HG03139 (cell line): ENCODE measurements at regions not wholly inside any gene's neighbourhood (a gene's known extent, or its start where the extent isn't known, plus 50 kb on each side); places are given as distances from the start of the nearest gene placed in this dataset.

Experiments used
- ATAC-seq: cut with Tn5 transposase; IDR thresholded peaks from one replicate; pipeline ENCODE4 v1.9.1; 2021; ENCODE audit not compliant: unreplicated experiment

DNA sequence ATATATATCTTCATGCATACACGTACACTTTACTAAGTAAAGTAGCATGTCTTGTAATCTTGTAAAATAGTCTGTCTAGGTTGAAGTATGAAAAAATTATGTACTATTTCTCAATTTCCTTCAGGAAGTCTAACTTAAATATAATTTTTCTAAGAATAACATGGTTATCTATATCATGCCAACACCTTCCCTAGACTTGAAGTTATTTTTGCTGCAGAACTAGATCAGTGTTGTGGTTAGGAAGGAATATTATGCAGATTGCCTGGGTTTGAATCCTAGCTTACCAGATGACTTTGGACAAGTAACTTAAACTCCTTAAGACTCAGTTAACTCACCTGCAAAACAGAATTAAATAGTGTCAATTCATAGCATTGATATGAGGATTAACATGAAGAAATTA is 142.2 kb upstream of the SEMA3A start:
- ATAC-seq: peak; percentile 26

DNA sequence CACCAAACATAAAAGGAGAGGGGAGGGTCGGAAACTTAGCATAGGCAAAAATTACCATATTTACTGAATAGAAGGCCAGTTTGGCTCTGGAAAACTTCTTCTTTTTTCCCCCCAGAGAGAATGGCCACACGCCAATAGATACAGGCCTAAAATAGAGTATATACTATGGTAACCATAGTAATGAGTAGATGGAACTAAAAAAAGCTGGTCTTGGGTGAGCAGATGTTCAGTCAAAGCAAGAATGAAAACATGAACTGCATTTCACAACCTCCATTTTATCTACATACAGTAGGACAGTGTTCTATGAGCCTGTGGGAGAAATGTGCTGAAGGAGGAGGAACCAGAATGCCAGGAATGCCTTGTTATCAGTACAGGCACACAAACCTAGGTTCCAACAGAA is 141.7 kb upstream of the SEMA3A start:
- peak; percentile 60 for ATAC-seq

DNA sequence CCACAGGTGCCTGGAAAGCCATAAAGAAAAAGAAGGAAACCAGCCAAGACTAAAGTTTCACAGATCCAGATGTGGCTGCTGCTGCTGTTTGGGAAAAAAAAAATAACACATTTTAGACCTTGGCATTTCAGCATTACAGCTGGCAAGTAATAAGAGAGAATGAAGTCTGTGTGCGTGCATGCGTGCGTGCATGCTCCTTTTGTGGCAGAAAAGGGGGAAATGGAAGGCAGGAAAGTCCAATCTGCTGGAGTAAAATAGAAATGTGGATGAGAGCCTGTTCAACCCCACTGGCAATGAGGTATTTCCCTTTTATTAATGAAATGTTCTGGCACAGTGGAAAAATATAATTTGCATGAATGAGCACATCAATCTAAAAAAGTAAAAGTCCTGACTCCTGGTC is 137.0 kb upstream of the SEMA3A start:
- ATAC-seq: no peak

DNA sequence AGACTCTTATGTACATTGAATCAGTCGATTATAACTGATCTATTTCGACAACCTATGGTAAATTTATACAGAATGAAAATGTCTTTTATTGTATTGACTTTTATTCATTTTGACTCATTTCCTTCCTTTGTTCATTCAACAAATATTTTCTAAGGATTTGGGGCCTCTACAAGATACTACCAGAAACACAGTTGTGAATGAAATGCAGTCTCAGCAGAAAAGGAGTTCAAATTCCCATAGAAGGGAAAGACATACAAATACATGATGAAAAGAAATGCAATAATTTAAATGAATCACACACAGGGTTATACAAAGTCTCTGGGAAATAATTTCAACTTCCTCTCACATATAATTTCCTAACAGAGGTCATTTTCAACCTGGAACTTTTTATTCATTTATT is 134.0 kb upstream of the SEMA3A start:
- no peak for ATAC-seq

DNA sequence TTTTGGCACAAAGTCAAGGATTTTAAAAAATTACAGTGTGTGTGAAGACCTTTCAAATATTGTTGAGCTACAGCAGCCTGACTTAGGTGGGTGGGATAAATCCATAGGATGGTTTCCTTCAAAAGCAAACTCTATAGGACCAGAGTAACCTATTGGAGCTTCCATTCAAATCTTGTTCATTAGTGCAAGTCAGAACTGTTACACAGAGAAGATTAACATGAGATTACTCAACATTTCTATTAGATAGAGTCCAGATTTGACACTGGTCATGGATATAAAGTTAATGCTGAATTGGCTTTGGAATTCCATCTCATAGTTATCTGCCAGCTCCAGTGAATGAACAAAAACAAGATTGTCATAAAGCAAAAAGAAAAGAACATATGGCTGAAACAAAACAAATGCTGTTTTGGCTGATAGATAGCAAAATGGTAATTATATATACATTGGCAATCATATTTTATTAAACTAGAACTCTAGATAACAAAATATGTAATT is 129.6 kb upstream of the SEMA3A start:
- ATAC-seq: no peak

DNA sequence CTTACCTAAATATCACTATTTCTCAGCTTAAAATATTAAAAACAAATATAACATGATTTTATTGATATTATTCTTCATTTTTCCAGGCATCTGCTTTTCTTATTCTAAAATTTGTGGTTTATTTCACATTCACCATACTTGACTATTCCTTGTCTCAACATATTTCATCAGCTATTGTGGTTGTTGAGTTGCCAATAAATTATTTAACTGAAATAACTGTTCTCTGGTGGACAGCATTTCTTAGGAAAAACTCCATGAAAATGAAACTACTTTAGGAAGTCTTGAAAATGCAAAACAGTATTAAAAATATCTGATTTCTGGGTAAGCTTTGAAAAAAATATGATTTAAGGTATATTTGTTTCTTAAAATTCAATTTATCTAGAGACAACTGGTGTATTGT is 122.9 kb upstream of the SEMA3A start:
- ATAC-seq: no peak

DNA sequence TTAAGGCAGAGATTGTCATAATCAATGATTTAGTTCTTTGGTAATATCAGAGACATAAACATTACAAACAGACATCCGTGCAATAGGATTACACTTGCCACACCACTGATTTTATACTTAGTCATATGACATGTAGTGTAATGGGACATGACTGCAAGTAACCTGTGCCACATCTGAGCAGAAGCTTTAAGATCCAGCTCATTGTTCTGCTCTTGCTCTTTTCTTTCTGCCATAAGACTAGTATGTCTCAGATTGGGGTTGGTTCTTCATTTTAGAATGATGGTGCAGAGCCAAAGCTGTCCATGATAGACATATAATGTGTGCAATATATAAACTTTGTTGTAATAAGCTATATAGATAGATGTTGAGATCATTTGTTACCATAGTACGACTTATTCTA is 119.7 kb upstream of the SEMA3A start:
- no peak for ATAC-seq

DNA sequence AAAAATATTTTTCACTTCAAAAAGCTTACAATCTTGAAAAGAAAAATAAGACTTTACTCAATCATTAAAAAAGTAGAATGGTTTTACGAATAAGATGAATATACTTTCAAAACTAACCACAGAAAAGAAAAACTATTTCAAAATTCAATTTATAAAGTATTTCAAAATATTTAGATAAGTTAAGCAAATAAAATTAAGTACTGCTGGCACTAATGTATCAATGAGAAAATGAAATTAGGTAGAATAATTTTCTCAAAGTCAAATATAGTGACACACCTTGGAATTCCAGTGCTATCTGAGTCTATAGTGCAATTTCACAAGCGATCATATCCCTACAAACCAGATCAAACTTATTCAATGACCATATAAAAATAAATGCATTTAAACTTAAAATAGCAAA is 109.8 kb upstream of the SEMA3A start:
- no peak for ATAC-seq

DNA sequence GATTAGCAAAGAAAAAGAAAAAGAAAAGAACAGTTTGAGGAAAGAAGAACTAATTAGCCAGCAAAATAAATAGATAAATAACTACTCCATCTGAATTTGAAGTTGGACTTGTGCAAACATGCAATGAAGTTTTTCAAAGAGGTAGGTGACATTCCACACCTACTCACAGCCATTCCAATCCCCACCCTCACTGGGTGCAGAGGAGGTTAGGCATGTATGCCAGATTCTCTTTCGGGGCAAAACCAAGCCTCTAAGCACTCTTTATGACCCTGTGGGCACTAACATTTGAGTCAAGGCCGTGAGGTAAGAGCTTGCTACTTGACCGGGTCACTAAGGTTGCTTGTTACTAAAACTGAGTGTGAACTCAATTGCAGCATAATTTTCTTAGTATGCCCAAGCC is 108.4 kb upstream of the SEMA3A start:
- ATAC-seq: no peak

DNA sequence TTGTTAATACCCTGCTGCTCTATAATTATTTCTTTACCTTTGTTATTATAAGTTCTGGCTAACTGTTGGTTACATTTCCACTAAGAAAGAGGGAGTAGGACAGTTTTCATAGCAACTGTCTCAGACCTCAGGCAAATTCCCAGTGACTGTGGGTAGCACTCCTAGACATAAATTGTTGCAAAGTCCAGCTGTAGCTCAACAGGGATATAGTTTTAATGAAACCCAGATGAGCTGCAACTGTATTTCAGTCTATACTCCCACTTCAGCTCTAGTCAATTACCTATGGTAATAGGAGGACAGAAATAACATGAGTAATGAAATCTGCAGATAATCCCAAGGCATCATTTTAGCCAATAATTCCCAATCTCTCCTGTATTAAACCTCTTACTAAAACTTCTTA is 103.0 kb upstream of the SEMA3A start:
- no peak for ATAC-seq

DNA sequence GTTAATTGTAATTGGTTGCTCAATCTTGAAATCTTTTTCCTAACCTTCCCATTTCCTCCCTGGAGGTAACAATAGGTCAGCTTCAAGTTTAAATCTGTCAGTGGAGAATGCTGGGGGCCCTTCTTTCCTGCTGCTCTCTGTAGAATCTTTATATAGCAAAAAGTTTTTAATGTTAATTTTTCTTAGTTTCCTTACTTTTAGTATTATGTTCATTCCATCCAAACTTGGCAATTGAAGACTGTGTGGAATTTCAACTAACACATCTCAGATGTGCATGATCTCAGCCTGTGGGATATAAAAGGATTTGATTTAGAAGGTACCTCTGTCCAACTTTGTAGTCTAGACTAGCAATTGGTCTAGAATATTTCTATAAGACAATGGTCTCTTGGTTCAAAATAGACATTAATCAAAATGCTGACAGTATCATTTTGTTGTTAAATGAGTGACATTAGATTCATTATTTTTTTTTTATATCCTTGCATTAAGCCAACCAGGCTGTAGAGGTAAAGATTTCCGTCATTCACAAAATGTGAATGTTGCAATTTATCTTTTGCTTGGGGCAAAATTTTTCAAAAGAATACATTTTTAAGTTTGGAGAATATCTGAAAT is 100.4 kb upstream of the SEMA3A start:
- ATAC-seq: no peak

DNA sequence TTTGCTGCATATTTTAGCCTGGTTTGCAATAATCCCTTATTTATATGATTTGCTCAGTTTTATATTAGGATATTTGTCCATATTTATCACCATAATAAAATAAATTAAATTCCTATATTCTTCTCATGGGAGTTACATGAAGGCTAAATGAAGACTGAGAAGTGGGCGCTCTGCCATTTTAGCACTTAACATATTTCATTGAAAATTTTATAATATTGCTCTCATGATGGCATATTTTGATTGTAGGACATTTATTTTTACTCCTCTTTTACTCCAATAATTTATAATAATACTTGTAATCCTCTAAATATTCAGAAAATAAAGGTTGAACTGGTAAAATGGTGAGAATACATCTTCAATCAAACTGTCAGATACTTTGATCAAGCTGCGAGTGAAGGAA is 99.8 kb upstream of the SEMA3A start:
- ATAC-seq: no peak

DNA sequence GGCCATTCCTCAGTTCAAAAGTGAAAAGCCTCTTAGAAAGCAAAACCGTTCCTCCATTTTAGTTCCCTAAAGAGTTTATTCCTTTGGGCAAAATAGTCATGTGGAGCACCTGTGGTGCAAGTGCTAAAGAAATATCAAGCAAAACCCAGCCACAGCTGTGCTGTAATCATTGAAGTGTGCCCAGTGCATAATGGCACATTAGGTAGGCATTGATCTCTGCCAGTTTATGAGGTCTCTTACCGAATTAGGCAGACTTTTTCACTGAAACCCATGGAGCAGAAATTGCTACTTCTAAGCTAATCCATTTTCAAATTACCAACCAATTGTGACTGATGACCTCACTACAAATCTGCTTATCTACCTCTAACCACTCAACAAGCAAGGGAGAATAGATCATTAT is 97.2 kb upstream of the SEMA3A start:
- ATAC-seq: no peak

DNA sequence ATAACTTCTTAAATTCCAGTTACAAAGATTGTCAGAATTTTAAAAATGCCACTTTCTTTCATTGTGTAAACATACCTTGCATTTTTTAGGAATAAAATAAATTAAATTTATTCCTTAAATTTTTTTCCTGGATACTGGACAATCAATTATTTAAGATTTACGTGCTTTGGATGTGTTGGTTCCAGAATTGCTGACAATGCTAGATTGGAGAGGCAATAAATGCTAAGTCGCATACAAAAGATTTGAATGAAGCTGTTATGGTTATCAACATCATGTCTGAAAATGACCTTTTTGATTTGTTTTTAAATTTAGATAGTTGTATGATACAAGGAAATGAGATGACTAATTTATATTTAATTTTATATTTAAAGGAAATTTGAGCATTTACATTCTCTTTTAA is 89.2 kb upstream of the SEMA3A start:
- no peak for ATAC-seq

DNA sequence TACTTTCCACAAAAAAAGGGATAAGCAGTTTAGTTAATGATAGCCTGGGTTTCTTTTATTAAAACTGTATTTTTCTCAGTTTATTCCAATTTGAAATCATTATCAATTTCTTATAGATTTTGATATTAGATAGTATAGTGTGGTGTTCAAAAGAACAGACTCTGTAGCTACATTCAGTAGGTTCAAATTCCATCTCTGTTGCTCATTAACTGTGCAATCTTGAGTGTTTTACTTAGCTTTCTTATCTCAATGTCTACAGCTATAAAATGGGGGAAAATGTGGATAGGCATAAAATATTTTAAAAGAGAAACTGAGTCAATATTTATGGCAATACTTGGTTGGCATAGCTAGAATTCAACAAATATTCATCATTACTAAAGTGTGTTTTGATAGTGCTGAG is 86.9 kb upstream of the SEMA3A start:
- no peak for ATAC-seq

DNA sequence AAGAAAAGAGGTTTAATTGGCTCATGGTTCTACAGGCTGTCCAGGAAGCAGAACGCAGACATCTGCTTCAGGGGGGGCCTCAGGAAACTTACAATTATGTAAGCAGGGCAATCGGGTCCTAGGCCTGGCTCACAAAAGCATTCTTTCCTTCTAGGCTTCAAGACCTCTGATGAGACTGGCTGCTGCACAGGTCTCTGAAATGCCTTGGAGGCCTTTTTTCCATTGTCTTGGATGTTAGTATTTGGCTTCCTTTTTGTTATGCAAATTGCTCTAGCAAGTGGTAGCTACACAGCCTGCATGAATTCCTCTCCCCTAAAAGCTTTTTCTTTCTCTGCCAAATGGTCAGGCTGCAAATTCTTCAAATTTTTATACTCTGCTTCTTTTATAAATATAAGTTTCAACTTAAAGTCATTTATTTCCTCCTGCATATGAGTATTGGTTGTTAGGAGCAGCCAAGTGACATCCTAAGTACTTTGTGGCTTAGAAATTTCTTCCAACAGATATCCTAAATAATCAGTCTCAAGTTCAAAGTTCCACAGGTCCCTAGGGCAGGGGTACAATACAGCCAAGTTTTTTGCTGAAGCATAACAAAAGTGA is 83.1 kb upstream of the SEMA3A start:
- no peak for ATAC-seq

DNA sequence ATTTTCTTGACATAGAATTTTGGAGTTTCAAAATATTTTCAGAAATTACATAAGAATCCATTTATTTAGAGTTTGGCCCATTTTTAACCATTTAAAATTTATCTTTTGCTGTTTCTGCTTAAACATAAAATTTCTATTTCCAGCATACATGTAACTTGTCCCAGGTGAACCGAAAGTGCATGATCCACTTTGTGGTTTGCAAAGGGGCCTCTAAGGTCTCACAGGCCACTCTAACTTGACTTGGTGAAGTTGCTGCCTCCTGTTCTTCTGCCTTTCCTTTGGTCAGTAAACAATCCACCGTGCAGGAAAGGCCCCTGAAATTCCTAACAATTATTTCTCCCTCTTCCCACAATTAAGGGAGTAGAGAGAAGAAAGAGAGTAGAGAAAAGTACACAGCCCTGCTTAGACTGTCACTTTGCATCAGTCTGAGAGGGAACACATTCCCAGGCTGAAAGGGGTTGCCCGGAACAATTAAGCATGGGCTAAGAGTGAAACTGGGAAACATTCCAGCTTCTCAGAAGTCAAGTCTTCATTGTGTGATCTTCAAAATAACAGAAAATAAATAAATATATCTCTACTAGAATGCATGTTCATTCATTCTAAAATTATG is 79.5 kb upstream of the SEMA3A start:
- ATAC-seq: no peak

DNA sequence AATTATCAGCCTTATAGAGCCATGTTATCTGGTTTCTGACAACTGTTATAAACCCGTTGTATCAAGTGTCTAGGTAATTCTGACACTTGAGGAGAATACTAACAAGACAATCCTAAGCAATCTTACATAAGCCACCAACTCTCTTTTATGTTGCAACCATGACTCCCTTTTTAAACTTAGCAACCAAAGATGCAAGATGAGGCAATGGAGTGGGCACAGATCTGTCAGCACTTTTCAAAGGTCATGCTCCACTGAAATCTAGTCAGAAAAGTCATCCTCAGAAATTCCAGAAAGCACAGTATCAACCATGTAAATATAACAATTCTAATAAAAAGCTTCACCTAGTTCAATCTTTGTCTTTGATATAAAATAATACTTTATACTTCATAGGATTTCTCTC is 77.0 kb upstream of the SEMA3A start:
- no peak for ATAC-seq

DNA sequence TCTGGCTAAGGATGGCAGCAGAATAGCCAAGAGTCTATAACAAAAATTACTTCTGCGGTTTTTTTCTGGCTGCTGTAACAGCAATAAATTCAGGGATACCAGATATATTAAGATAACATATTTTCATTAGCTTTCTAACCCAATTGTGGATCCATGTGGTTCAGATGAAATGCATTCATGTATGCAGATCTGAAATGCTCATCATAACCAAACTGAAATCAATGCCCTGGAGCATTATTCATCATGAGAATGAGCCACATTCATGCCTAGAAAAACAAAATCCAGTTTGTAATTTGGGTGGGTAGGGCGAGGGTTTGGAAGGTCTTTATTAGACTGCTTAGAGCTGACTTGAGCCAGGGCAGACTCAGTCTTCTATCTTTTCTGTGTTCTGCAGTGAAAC is 69.8 kb upstream of the SEMA3A start:
- no peak for ATAC-seq

DNA sequence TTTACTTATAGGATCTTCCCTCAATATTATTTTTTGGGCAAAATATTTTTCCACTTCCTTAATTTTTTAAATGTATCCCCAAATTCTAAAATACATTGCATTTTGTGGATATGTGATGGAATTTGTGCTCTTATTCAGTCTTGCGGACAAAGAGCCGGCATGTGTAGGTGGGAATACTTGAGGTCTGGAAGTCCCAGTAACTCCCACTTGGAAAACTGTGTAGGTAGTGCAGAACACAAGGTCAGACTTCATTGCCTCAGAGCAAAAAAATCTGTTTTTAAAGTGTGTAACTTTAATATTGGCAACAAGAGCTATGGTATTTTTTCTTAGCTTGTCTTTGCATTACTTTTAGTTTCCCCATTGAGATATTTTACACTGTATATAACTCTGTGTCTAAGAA is 68.5 kb upstream of the SEMA3A start:
- no peak for ATAC-seq

DNA sequence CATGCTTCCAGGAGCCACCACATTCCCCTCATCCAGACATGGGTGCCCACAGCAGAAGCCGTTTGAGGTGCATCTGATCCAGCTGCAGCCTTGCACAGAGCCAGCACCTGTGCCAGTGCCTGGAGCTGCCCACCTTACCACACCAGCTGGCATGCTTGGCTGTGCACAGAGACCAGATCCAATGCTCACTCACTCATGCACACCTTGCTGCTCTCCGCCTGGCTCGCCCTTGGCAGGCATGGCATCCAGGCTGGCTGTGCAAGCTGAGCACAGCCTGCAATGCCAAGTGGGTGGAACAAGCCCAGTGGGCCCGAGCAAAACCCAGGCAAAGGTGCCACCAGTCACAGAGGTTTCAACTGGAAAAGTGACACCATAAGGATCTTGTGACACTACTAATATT is 66.9 kb upstream of the SEMA3A start:
- no peak for ATAC-seq

DNA sequence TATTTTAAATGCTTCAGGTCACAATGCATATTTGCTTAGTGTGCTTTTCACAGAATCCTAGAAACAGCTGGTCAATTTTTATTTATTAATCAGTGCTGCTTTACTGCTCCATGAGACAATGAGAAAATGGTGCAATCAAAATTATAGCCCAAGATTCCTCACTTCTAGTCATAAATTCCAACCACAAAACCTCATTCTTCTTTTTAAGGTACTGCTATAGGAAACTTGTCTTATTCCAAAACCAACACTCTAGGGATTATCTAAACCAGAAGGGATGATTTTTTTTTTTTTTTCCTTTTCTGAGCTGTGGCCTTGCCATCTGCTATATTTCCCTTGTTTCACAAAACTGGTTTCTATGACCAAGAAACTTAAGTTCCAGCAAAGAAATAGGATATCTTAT is 64.0 kb upstream of the SEMA3A start:
- no peak for ATAC-seq

DNA sequence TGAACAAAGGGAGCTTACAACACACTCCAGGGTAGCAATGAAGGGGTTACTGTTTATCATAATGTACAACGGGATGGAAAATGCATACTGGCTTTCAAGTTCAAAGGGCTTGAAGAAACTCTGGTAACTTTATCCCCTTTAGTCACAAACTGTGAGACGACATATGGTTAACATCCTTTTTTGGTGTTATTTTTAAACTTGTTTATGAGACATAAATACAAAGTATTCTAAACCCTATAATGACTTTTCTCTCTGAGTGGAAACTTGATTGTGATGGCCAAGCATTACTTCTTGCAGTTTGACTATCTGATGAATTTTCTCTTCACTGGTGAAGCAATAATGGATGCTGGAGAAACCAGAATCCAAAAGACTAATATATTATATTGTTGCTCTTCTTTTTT is 62.0 kb upstream of the SEMA3A start:
- no peak for ATAC-seq
